ENCODE measurements at regions not wholly inside any gene's neighbourhood (a gene's known extent, or its start where the extent isn't known, plus 50 kb on each side); places are given as distances from the start of the nearest gene placed in this dataset.

DNA sequence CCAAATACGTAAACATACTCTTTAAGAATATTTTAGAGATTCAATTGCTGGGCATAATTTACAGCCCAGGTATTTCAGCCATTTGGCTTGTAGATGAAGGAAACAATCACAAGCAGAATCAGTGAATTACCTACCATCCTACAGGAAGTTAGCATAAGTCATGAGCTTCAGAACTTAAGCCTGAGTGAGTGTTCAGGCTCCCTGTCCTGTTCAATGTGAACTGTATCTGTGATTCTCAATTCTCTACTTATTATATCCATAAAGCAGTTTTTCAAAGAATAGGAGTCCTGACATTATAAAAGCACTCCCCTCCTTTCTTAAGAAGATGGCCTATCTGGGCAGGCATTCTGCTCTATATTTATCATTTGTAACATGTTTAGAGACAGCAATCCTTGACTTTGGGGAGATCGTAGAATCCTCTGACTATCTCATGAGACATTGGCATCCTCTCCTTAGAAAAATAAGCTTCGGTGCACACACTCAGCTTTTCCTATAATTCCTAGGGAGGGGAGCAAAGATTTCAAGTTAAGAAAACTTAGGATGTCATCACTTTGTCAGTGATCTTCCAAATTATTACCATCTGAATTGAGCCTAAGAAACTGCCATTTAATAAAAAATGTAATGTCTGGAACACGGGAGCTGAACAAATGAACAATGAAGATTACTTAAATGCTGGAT is 645.2 kb upstream of the IGFBP3 start:
- Histone ChIP-seq H3K4me3 (ENCODE audit: low read depth, low read length) (no peak overlapping the region), H3K27ac (no peak overlapping the region), H3K36me3 (replicated peaks) (no peaks in the 10 kb centered on the region), H3K27me3 (replicated peaks) (no peaks in the 10 kb centered on the region)
- TF ChIP-seq CTCF (IDR thresholded peaks at IDR 0.05; ENCODE audit: low read depth, low read length, missing control alignments): no peak
- no peak for DNase-seq
- in situ Hi-C loops (cut with HindIII; ENCODE audit: low pct_ligation_motif_present, low sequenced_read_pairs): no loop called here

- Histone ChIP-seq H3K27me3 (replicated peaks) (no peaks in the 10 kb centered on the region), H3K4me3 (ENCODE audit: low read depth, low read length) (no peak overlapping the region), H3K36me3 (replicated peaks) (no peaks in the 10 kb centered on the region), H3K27ac (no peak overlapping the region)
- TF ChIP-seq CTCF (IDR thresholded peaks at IDR 0.05; ENCODE audit: low read depth, low read length, missing control alignments): no peak
- DNase-seq: no peak
- in situ Hi-C loops (cut with HindIII; ENCODE audit: low pct_ligation_motif_present, low sequenced_read_pairs): no loop called here
Measured at GRCh38 chr7:46565253-46566096, 644.4 kb upstream of the IGFBP3 start.

DNA sequence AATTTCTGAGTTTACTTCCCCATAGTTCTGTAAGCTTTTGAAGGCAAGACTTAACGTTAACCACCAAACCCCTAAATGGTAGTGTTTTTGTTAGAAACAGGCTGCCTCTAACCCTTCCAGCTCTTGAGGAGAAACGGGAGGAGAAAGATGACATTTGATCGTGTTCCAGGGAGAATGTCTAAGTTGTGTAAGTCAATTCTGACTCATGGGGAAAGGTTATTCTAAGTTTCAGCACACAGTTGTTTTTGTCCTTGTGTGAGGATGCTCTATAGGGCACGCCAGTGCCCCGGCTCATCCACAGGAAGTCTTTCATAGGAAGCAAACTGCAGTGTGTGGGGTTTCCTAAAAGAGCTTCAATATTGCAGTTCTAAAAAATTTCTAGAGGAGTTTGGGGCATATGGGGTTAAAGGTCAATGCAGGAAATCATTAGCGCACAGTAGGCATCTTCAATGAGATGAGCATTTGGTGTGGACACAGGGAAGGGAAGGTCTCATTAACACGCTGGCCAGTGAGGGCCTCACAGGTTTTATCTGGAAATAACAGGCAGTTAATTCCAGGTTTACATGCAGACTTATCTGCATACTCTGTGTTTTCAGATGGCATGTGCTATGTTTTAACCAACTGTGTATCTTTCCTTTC is 638.2 kb upstream of the IGFBP3 start:
- TF ChIP-seq CTCF (IDR thresholded peaks at IDR 0.05; ENCODE audit: low read depth, low read length, missing control alignments): no peak
- Histone ChIP-seq H3K27ac (peak overlapping the region; percentile 94), H3K36me3 (replicated peaks) (no peaks in the 10 kb centered on the region), H3K4me3 (ENCODE audit: low read depth, low read length) (no peak overlapping the region), H3K27me3 (replicated peaks) (no peaks in the 10 kb centered on the region)
- in situ Hi-C loops (cut with HindIII; ENCODE audit: low pct_ligation_motif_present, low sequenced_read_pairs): no loop called here
- peak; percentile 81 for DNase-seq

DNA sequence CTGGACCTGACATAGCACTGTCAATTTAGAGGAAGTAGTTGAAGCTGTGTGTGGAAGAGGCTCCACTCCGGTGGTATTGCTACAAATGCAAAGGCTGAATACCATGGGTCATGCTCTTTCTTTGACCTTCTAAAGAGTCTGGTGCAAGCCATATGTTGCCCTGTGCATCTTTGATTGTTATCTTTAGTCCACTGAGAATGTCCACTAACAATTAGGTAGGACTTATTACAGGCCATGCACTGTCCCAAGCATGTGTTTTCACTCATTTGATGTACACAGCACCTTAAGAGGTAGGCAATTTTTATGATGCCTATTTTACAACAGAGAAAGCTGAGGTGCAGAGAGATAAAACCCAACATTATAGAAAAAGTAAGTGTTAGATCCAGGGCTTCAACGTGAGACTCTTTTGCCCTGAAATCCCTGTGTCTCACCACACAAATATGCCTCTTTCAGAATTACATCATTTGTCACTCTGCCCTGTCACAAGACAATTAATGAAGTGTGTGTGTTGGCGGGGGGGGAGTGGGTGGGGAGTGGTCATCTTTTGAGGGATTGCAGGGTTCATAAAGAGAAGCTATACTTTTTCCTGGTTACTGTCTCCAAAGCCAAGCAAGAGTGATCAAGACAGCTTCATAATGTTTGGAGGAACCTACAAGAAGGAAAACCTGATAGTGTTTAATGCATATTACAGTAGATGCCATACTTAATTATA is 637.6 kb upstream of the IGFBP3 start:
- no peak for TF ChIP-seq CTCF (IDR thresholded peaks at IDR 0.05; ENCODE audit: low read depth, low read length, missing control alignments)
- H3K27me3 ChIP-seq (replicated peaks): no peaks in the 10 kb centered on the region
- H3K36me3 ChIP-seq (replicated peaks): no peaks in the 10 kb centered on the region
- in situ Hi-C loops (cut with HindIII; ENCODE audit: low pct_ligation_motif_present, low sequenced_read_pairs): no loop called here
- no peak overlapping the region for H3K4me3 ChIP-seq (ENCODE audit: low read depth, low read length)
- DNase-seq: peak; percentile 74
- peak overlapping the region; percentile 94 for H3K27ac ChIP-seq

DNA sequence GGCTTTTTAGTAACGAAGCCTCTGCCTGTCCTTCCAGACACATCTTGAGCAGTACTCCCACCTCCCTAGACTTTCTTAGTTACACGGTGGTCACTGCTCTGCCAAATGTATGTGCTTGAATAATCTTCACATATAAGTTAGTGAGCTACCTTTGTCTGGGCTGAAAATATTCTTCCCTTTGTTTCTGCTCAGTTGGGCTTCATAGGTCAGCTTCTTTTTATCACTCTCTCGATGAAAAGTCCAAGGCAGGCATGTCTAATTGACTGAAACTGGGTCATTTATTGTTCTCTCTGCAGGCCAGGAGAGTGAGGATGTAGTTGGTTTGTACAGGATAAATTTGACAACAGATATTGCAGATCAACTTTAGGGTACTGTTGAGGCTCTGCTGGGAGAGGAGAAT is 636.7 kb upstream of the IGFBP3 start:
- no peaks in the 10 kb centered on the region for H3K36me3 ChIP-seq (replicated peaks)
- no peaks in the 10 kb centered on the region for H3K27me3 ChIP-seq (replicated peaks)
- H3K27ac ChIP-seq: peak overlapping the region; percentile 94
- in situ Hi-C loops (cut with HindIII; ENCODE audit: low pct_ligation_motif_present, low sequenced_read_pairs): no loop called here
- TF ChIP-seq CTCF (IDR thresholded peaks at IDR 0.05; ENCODE audit: low read depth, low read length, missing control alignments): no peak
- DNase-seq: no peak
- H3K4me3 ChIP-seq (ENCODE audit: low read depth, low read length): no peak overlapping the region

Data from brain microvascular endothelial cell (primary cell).